GM12892 (cell line): ENCODE measurements at regions not wholly inside any gene's neighbourhood (a gene's known extent, or its start where the extent isn't known, plus 50 kb on each side); places are given as distances from the start of the nearest gene placed in this dataset.

Source experiments
- POLR2AphosphoS5 ChIP-seq: IDR thresholded peaks from 2 replicates; pipeline ENCODE4 v1.6.1; 2011; ENCODE audit warnings: low read depth, low read length, control low read depth
- TAF1 ChIP-seq: IDR thresholded peaks from 2 replicates; pipeline ENCODE4 v1.6.1; 2011; ENCODE audit warnings: low read depth, mild to moderate bottlenecking, control low read depth, low read length, borderline replicate concordance

DNA sequence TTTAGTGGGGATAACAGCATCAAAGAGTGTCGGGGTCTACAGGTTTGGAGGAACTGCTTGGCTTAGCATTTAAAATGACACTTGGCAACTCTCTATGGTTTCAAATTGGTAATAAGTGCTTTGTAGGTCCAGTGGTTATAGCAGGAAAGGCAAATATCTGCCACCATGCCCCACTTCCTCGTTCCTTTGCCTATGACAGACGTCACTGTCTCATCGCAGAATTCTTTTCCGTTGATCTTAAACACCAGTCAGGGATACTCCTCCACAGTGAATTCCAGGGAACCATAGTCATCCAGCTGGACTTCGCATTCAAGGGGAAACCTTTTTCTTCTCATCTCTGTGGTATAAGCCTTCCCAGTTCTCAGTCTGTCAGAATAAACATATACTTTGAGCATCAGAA, 319.1 kb downstream of the GPAT3 start:
- no peak for TF ChIP-seq TAF1
- no peak for TF ChIP-seq POLR2AphosphoS5
